T-helper 1 cell treated with Interleukin-12 subunit alpha and Interleukin-12 subunit beta and Interleukin-4 antibody, amounts not matched to agents 30 μg/mL and 1 μg/mL, for 36 hours (primary cell): ENCODE measurements at regions not wholly inside any gene's neighbourhood (a gene's known extent, or its start where the extent isn't known, plus 50 kb on each side); places are given as distances from the start of the nearest gene placed in this dataset.
"Not testable (repeated sequence)": the region's sequence is repeated elsewhere in the genome, so short reads cannot be mapped to it uniquely, and the experiment has no call there.

Source experiments
- H3K27ac Mint-ChIP-seq: one replicate; pipeline ENCODE4 v1.8.0; 2021; ENCODE audit warnings: mild to moderate bottlenecking, mixed read lengths
- H3K27me3 Mint-ChIP-seq: one replicate; pipeline ENCODE4 v1.8.0; 2021; ENCODE audit warnings: low read depth, mixed read lengths
- H3K36me3 Mint-ChIP-seq: one replicate; pipeline ENCODE4 v1.8.0; 2021; ENCODE audit warnings: low read depth, mixed read lengths
- H3K4me1 Mint-ChIP-seq: one replicate; pipeline ENCODE4 v1.8.0; 2021; ENCODE audit warnings: low read depth, mixed read lengths
- H3K4me3 Mint-ChIP-seq: one replicate; pipeline ENCODE4 v1.8.0; 2021; ENCODE audit warnings: mild to moderate bottlenecking, moderate library complexity, mixed read lengths
- H3K9me3 Mint-ChIP-seq: one replicate; pipeline ENCODE4 v1.8.0; 2021; ENCODE audit warnings: mixed read lengths

GRCh38 chr14:37972941-37973887, 234.5 kb upstream of the SSTR1 start:
- H3K9me3 Mint-ChIP-seq, result no peaks in the 10 kb centered on the region
- H3K27me3 Mint-ChIP-seq, result no peaks in the 10 kb centered on the region
- no peaks in the 10 kb centered on the region for H3K36me3 Mint-ChIP-seq
- no peaks in the 10 kb centered on the region for H3K4me1 Mint-ChIP-seq
- no peak overlapping the region for H3K4me3 Mint-ChIP-seq
- H3K27ac Mint-ChIP-seq, result no peak overlapping the region

- Mint-ChIP-seq H3K36me3 (no peaks in the 10 kb centered on the region), H3K4me1 (no peaks in the 10 kb centered on the region), H3K27me3 (no peaks in the 10 kb centered on the region), H3K4me3 (no peak overlapping the region), H3K27ac (no peak overlapping the region), H3K9me3 (no peaks in the 10 kb centered on the region)
Measured at GRCh38 chr14:37974421-37974820, 233.3 kb upstream of the SSTR1 start.

- H3K9me3 Mint-ChIP-seq, result peaks cover 18% of the 10 kb centered on the region
- no peaks in the 10 kb centered on the region for H3K4me1 Mint-ChIP-seq
- no peak overlapping the region for H3K27ac Mint-ChIP-seq
- no peak overlapping the region for H3K4me3 Mint-ChIP-seq
- H3K36me3 Mint-ChIP-seq, result no peaks in the 10 kb centered on the region
- H3K27me3 Mint-ChIP-seq, result no peaks in the 10 kb centered on the region
Measured at GRCh38 chr14:37977481-37977880, 230.2 kb upstream of the SSTR1 start.

GRCh38 chr14:37985826-37986470, 221.8 kb upstream of the SSTR1 start:
- Mint-ChIP-seq H3K9me3 (peaks cover 10% of the 10 kb centered on the region), H3K36me3 (no peaks in the 10 kb centered on the region), H3K27ac (no peak overlapping the region), H3K27me3 (no peaks in the 10 kb centered on the region), H3K4me3 (no peak overlapping the region), H3K4me1 (no peaks in the 10 kb centered on the region)

- no peaks in the 10 kb centered on the region for H3K9me3 Mint-ChIP-seq
- H3K4me1 Mint-ChIP-seq, result no peaks in the 10 kb centered on the region
- no peaks in the 10 kb centered on the region for H3K27me3 Mint-ChIP-seq
- no peak overlapping the region for H3K27ac Mint-ChIP-seq
- no peak overlapping the region for H3K4me3 Mint-ChIP-seq
- H3K36me3 Mint-ChIP-seq, result no peaks in the 10 kb centered on the region
Measured at GRCh38 chr14:37988472-37988871, 219.2 kb upstream of the SSTR1 start.

- no peaks in the 10 kb centered on the region for H3K36me3 Mint-ChIP-seq
- H3K4me1 Mint-ChIP-seq, result no peaks in the 10 kb centered on the region
- no peak overlapping the region for H3K4me3 Mint-ChIP-seq
- no peaks in the 10 kb centered on the region for H3K9me3 Mint-ChIP-seq
- no peaks in the 10 kb centered on the region for H3K27me3 Mint-ChIP-seq
- H3K27ac Mint-ChIP-seq, result no peak overlapping the region
Measured at GRCh38 chr14:37991027-37991426, 216.7 kb upstream of the SSTR1 start.

- no peak overlapping the region for H3K27ac Mint-ChIP-seq
- H3K36me3 Mint-ChIP-seq, result no peaks in the 10 kb centered on the region
- H3K4me3 Mint-ChIP-seq, result no peak overlapping the region
- H3K4me1 Mint-ChIP-seq, result no peaks in the 10 kb centered on the region
- H3K9me3 Mint-ChIP-seq, result no peaks in the 10 kb centered on the region
- no peaks in the 10 kb centered on the region for H3K27me3 Mint-ChIP-seq
Measured at GRCh38 chr14:37992499-37992898, 215.2 kb upstream of the SSTR1 start.

- no peaks in the 10 kb centered on the region for H3K36me3 Mint-ChIP-seq
- H3K9me3 Mint-ChIP-seq, result no peaks in the 10 kb centered on the region
- H3K4me3 Mint-ChIP-seq, result no peak overlapping the region
- H3K27me3 Mint-ChIP-seq, result no peaks in the 10 kb centered on the region
- H3K4me1 Mint-ChIP-seq, result no peaks in the 10 kb centered on the region
- H3K27ac Mint-ChIP-seq, result no peak overlapping the region
Measured at GRCh38 chr14:37994846-37995372, 212.8 kb upstream of the SSTR1 start.

- H3K4me3 Mint-ChIP-seq, result no peak overlapping the region
- H3K27me3 Mint-ChIP-seq, result no peaks in the 10 kb centered on the region
- no peaks in the 10 kb centered on the region for H3K4me1 Mint-ChIP-seq
- no peaks in the 10 kb centered on the region for H3K36me3 Mint-ChIP-seq
- no peak overlapping the region for H3K27ac Mint-ChIP-seq
- no peaks in the 10 kb centered on the region for H3K9me3 Mint-ChIP-seq
Measured at GRCh38 chr14:37997017-37997416, 210.7 kb upstream of the SSTR1 start.

- no peaks in the 10 kb centered on the region for H3K27me3 Mint-ChIP-seq
- H3K9me3 Mint-ChIP-seq, result no peaks in the 10 kb centered on the region
- H3K27ac Mint-ChIP-seq, result no peak overlapping the region
- H3K4me3 Mint-ChIP-seq, result no peak overlapping the region
- no peaks in the 10 kb centered on the region for H3K36me3 Mint-ChIP-seq
- H3K4me1 Mint-ChIP-seq, result no peaks in the 10 kb centered on the region
Measured at GRCh38 chr14:38000340-38000739, 207.4 kb upstream of the SSTR1 start.

GRCh38 chr14:38001501-38001900, 206.2 kb upstream of the SSTR1 start:
- H3K9me3 Mint-ChIP-seq, result no peaks in the 10 kb centered on the region
- no peaks in the 10 kb centered on the region for H3K4me1 Mint-ChIP-seq
- H3K4me3 Mint-ChIP-seq, result no peak overlapping the region
- H3K27ac Mint-ChIP-seq, result no peak overlapping the region
- no peaks in the 10 kb centered on the region for H3K27me3 Mint-ChIP-seq
- H3K36me3 Mint-ChIP-seq, result no peaks in the 10 kb centered on the region

- Mint-ChIP-seq H3K4me3 (no peak overlapping the region), H3K9me3 (no peaks in the 10 kb centered on the region), H3K27ac (no peak overlapping the region), H3K36me3 (no peaks in the 10 kb centered on the region), H3K27me3 (no peaks in the 10 kb centered on the region), H3K4me1 (no peaks in the 10 kb centered on the region)
Measured at GRCh38 chr14:38003746-38004609, 203.7 kb upstream of the SSTR1 start.

- Mint-ChIP-seq H3K27ac (no peak overlapping the region), H3K4me1 (no peaks in the 10 kb centered on the region), H3K9me3 (no peaks in the 10 kb centered on the region), H3K27me3 (no peaks in the 10 kb centered on the region), H3K4me3 (no peak overlapping the region), H3K36me3 (no peaks in the 10 kb centered on the region)
Measured at GRCh38 chr14:38004610-38004879, 203.2 kb upstream of the SSTR1 start.

GRCh38 chr14:38011156-38011555, 196.5 kb upstream of the SSTR1 start:
- H3K9me3 Mint-ChIP-seq, result peaks cover 24% of the 10 kb centered on the region
- not testable (repeated sequence) for H3K4me3 Mint-ChIP-seq, H3K4me1 Mint-ChIP-seq, H3K36me3 Mint-ChIP-seq, H3K27me3 Mint-ChIP-seq, H3K27ac Mint-ChIP-seq
